SIG-M5 (cell line): ENCODE measurements at regions not wholly inside any gene's neighbourhood (a gene's known extent, or its start where the extent isn't known, plus 50 kb on each side); places are given as distances from the start of the nearest gene placed in this dataset.
"Not testable (repeated sequence)": the region's sequence is repeated elsewhere in the genome, so short reads cannot be mapped to it uniquely, and the experiment has no call there.

Source experiments
- DNase-seq: peaks from one replicate; lab custom pipeline; 2025; lab: John Stamatoyannopoulos, UW

GRCh38 chr15:95075792-95076677 lies 844.7 kb downstream of the MCTP2 start:
- no peak for DNase-seq

GRCh38 chr15:95076678-95076990 lies 845.3 kb downstream of the MCTP2 start:
- DNase-seq, result no peak

- no peak for DNase-seq
Measured at GRCh38 chr15:95078003-95078402, 846.6 kb downstream of the MCTP2 start.

- DNase-seq, result not testable (repeated sequence)
Measured at GRCh38 chr15:95080228-95080627, 848.9 kb downstream of the MCTP2 start.

- no peak for DNase-seq
Measured at GRCh38 chr15:95085056-95085455, 853.7 kb downstream of the MCTP2 start.

- no peak for DNase-seq
Measured at GRCh38 chr15:95086531-95087252, 855.3 kb downstream of the MCTP2 start.

- DNase-seq, result no peak
Measured at GRCh38 chr15:95087253-95087609, 855.9 kb downstream of the MCTP2 start.

- no peak for DNase-seq
Measured at GRCh38 chr15:95091444-95091843, 860.1 kb downstream of the MCTP2 start.

- no peak for DNase-seq
Measured at GRCh38 chr15:95095250-95095649, 863.9 kb downstream of the MCTP2 start.

GRCh38 chr15:95096651-95097050 lies 865.3 kb downstream of the MCTP2 start:
- no peak for DNase-seq

GRCh38 chr15:95097361-95097760 lies 866.0 kb downstream of the MCTP2 start:
- DNase-seq, result no peak

GRCh38 chr15:95105229-95105628 lies 873.9 kb downstream of the MCTP2 start:
- no peak for DNase-seq

GRCh38 chr15:95106801-95107200 lies 875.4 kb downstream of the MCTP2 start:
- DNase-seq, result no peak

- DNase-seq, result no peak
Measured at GRCh38 chr15:95108673-95109072, 877.3 kb downstream of the MCTP2 start.

GRCh38 chr15:95111969-95112368 lies 880.6 kb downstream of the MCTP2 start:
- DNase-seq, result no peak

GRCh38 chr15:95113041-95113440 lies 881.7 kb downstream of the MCTP2 start:
- DNase-seq, result no peak

- DNase-seq, result no peak
Measured at GRCh38 chr15:95119041-95119610, 887.8 kb downstream of the MCTP2 start.

- DNase-seq, result no peak
Measured at GRCh38 chr15:95120595-95120994, 889.2 kb downstream of the MCTP2 start.

- no peak for DNase-seq
Measured at GRCh38 chr15:95121191-95121590, 889.8 kb downstream of the MCTP2 start.

GRCh38 chr15:95125803-95126202 lies 894.4 kb downstream of the MCTP2 start:
- no peak for DNase-seq

GRCh38 chr15:95127356-95127755 lies 896.0 kb downstream of the MCTP2 start:
- no peak for DNase-seq

- DNase-seq, result no peak
Measured at GRCh38 chr15:95129574-95129973, 898.2 kb downstream of the MCTP2 start.

- no peak for DNase-seq
Measured at GRCh38 chr15:95131131-95131556, 899.8 kb downstream of the MCTP2 start.
